ENCODE measurements at regions not wholly inside any gene's neighbourhood (a gene's known extent, or its start where the extent isn't known, plus 50 kb on each side); places are given as distances from the start of the nearest gene placed in this dataset.

DNA sequence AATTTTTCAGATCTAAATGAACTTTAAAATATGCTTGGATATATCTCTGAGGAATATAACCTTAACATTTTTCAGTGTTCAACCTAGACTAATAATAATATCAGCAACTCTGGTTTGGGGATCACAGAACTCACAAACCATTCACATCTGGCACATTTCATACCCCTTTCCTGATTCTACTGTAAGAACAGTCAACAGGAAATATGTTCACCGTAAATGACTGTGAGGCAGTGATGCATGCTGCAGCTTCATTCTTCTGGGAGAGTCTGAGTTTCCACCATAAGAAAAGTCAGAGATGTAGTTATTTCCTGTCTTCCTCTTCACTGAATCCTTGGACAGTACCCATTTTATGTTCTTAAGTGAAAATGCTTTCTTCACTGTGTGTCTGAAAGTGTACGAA lies 134.2 kb upstream of the IFNGR1 start:
- TF ChIP-seq CTCF (IDR thresholded peaks at IDR 0.05) = no peak
- Histone ChIP-seq H3K4me1 (ENCODE audit: control insufficient read depth in 1 of 2, insufficient read depth in 1 of 2, low read depth in 1 of 2, low read length in 1 of 2) (peaks cover 0 to 4% of the 10 kb centered on the region in 2 experiments), H3K27ac (no peak overlapping the region), H3K36me3 (no peaks in the 10 kb centered on the region), H3K27me3 (peaks cover 22% of the 10 kb centered on the region), H3K9me3 (no peaks in the 10 kb centered on the region), H3K4me3 (ENCODE audit: low read depth in 1 of 2, low read length in 1 of 2) (no peak overlapping the region)

DNA sequence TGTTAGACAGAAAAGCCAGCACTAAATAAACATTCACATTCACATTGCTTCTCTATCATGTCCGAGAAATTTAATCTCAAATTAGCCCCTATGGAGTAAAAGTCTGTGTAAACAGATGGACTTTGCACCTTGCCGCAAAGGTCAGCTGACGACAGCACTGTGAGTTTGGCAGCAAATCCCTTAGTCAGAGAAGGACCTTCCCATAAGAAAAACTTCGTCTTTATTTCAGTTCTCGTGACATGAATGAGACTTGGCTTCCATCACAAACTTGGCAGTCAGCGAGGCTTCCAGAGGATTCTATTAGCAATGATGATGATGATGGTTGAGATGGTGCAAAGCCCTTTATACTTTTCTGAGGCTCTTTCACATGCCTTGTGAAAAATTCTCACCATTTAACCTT lies 133.7 kb upstream of the IFNGR1 start:
- Histone ChIP-seq H3K4me1 (ENCODE audit: control insufficient read depth in 1 of 2, insufficient read depth in 1 of 2, low read depth in 1 of 2, low read length in 1 of 2) (peaks cover 0 to 4% of the 10 kb centered on the region in 2 experiments), H3K9me3 (no peaks in the 10 kb centered on the region), H3K27me3 (peaks cover 27% of the 10 kb centered on the region), H3K36me3 (no peaks in the 10 kb centered on the region), H3K27ac (no peak overlapping the region), H3K4me3 (ENCODE audit: low read depth in 1 of 2, low read length in 1 of 2) (no peak overlapping the region)
- TF ChIP-seq CTCF (IDR thresholded peaks at IDR 0.05) = no peak

- Histone ChIP-seq H3K9me3 (no peaks in the 10 kb centered on the region), H3K36me3 (no peaks in the 10 kb centered on the region), H3K27me3 (peaks cover 36% of the 10 kb centered on the region), H3K27ac (no peak overlapping the region), H3K4me1 (ENCODE audit: control insufficient read depth in 1 of 2, insufficient read depth in 1 of 2, low read depth in 1 of 2, low read length in 1 of 2) (peaks cover 0 to 4% of the 10 kb centered on the region in 2 experiments), H3K4me3 (ENCODE audit: low read depth in 1 of 2, low read length in 1 of 2) (no peak overlapping the region)
- TF ChIP-seq CTCF (IDR thresholded peaks at IDR 0.05) = no peak
Observed at GRCh38 chr6:137351890-137352289, 132.7 kb upstream of the IFNGR1 start.

DNA sequence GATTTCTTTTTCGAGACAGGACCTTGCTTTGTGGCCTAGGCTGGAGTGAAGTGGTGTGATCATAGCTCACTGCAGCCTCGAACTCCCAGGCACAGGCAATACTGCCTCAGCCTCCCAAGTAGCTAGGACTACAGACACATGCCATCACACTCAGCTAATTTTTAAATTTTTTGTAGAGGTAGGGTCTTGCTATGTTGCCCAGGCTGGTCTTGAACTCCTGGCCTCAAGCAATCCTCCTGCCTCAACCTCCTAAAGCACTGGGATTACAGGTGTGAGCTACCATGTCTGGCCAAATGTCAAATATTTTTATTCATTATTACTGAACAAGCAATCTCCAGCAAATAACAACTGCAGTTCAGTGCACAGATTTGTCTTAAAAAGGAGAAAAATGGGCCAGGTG lies 131.7 kb upstream of the IFNGR1 start:
- H3K27me3 ChIP-seq = peaks cover 36% of the 10 kb centered on the region
- no peak overlapping the region for H3K4me3 ChIP-seq (ENCODE audit: low read depth in 1 of 2, low read length in 1 of 2)
- H3K27ac ChIP-seq = no peak overlapping the region
- no peak for TF ChIP-seq CTCF (IDR thresholded peaks at IDR 0.05)
- no peaks in the 10 kb centered on the region for H3K9me3 ChIP-seq
- peaks cover 0 to 4% of the 10 kb centered on the region in 2 experiments for H3K4me1 ChIP-seq (ENCODE audit: control insufficient read depth in 1 of 2, insufficient read depth in 1 of 2, low read depth in 1 of 2, low read length in 1 of 2)
- no peaks in the 10 kb centered on the region for H3K36me3 ChIP-seq

DNA sequence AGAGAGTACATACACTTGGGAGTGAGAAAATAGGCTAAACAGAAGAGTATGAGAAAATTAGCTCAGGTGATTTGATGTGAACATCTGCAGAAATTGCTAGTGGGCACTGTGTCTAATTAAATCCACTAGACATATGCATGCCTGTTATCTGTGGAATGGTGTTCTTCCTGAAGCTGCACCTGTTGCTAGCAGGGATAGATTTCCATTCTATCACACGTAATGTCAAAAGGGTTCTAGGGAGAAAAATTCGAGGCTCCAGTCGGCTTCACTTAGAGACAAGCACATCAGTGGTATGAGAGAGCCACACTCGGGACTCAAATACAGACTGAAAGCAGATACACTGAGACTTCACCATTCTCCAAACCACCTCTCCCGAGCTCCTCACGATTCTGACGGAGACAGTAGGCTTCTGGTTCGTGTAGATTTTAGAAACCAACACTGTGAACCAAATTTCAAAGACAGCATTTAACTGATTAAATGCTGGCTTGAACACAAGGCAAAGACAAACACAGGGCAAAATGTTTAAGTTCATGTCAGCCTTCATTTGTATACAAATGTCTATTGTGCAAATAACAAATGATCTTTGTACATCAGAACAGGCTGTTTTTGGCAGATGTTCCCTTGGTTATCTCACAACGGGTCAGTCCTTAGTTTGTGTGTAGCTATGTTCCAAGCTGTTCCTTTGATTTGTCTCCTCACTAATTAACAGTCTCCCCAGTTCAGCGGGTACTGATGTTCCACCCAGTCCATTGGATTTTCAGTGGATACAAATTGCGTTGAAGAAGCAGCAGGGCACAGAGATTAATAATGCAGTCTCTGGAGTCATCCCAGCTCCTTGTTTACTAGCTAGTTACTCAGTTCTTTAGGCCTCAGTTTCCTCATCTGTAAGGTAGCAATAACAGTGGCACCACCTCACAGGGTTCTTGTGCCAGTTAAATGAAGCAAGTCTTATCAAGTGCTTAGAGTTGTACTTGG lies 131.0 kb upstream of the IFNGR1 start:
- Histone ChIP-seq H3K9me3 (no peaks in the 10 kb centered on the region), H3K36me3 (no peaks in the 10 kb centered on the region), H3K27ac (no peak overlapping the region), H3K4me3 (ENCODE audit: low read depth in 1 of 2, low read length in 1 of 2) (no peak overlapping the region), H3K27me3 (peaks cover 43% of the 10 kb centered on the region), H3K4me1 (ENCODE audit: control insufficient read depth in 1 of 2, insufficient read depth in 1 of 2, low read depth in 1 of 2, low read length in 1 of 2) (peaks cover 0 to 4% of the 10 kb centered on the region in 2 experiments)
- no peak for TF ChIP-seq CTCF (IDR thresholded peaks at IDR 0.05)

All from neutrophil (primary cell).